ENCODE measurements at regions not wholly inside any gene's neighbourhood (a gene's known extent, or its start where the extent isn't known, plus 50 kb on each side); places are given as distances from the start of the nearest gene placed in this dataset.
"Not testable (repeated sequence)": the region's sequence is repeated elsewhere in the genome, so short reads cannot be mapped to it uniquely, and the experiment has no call there.

GRCh38 chr7:137135654-137136350 is 207.7 kb downstream of the PTN start:
- H3K9me3 Mint-ChIP-seq: peaks cover 16% of the 10 kb centered on the region
- ATAC-seq (no peak), DNase-seq (ENCODE audit: low spot score in 2 of 2) (no peak)
- H3K27ac Mint-ChIP-seq: no peak overlapping the region
- no peak overlapping the region for H3K4me3 Mint-ChIP-seq
- no peaks in the 10 kb centered on the region for H3K36me3 Mint-ChIP-seq
- H3K4me1 Mint-ChIP-seq: no peaks in the 10 kb centered on the region

GRCh38 chr7:137130751-137131158 is 212.8 kb downstream of the PTN start:
- Mint-ChIP-seq H3K27ac (no peak overlapping the region), H3K36me3 (no peaks in the 10 kb centered on the region), H3K9me3 (peaks cover 20% of the 10 kb centered on the region), H3K4me1 (no peaks in the 10 kb centered on the region), H3K4me3 (no peak overlapping the region)
- no peak for ATAC-seq
- DNase-seq (ENCODE audit: low spot score in 2 of 2): no peak

GRCh38 chr7:137129025-137129424 is 214.5 kb downstream of the PTN start:
- no peak overlapping the region for H3K4me3 Mint-ChIP-seq
- no peaks in the 10 kb centered on the region for H3K36me3 Mint-ChIP-seq
- ATAC-seq (no peak), DNase-seq (ENCODE audit: low spot score in 2 of 2) (no peak)
- peaks cover 19% of the 10 kb centered on the region for H3K9me3 Mint-ChIP-seq
- H3K27ac Mint-ChIP-seq: no peak overlapping the region
- H3K4me1 Mint-ChIP-seq: no peaks in the 10 kb centered on the region

- Mint-ChIP-seq H3K4me1 (no peaks in the 10 kb centered on the region), H3K9me3 (peaks cover 17% of the 10 kb centered on the region), H3K27ac (no peak overlapping the region), H3K36me3 (no peaks in the 10 kb centered on the region), H3K4me3 (no peak overlapping the region)
- ATAC-seq: no peak
- no peak for DNase-seq (ENCODE audit: low spot score in 2 of 2)
Measured at GRCh38 chr7:137127806-137128205, 215.7 kb downstream of the PTN start.

GRCh38 chr7:137127058-137127457 is 216.5 kb downstream of the PTN start:
- Mint-ChIP-seq H3K4me1 (no peaks in the 10 kb centered on the region), H3K36me3 (no peaks in the 10 kb centered on the region)
- ATAC-seq: no peak

GRCh38 chr7:137122145-137122544 is 221.4 kb downstream of the PTN start:
- H3K4me3 Mint-ChIP-seq: no peak overlapping the region
- H3K27ac Mint-ChIP-seq: no peak overlapping the region
- H3K9me3 Mint-ChIP-seq: peaks cover 8% of the 10 kb centered on the region
- ATAC-seq (no peak), DNase-seq (ENCODE audit: low spot score in 2 of 2) (no peak)
- no peaks in the 10 kb centered on the region for H3K36me3 Mint-ChIP-seq
- H3K4me1 Mint-ChIP-seq: no peaks in the 10 kb centered on the region

More at GRCh38 chr7:137127058-137127457, 216.5 kb downstream of the PTN start:
- H3K9me3 Mint-ChIP-seq: peaks cover 14% of the 10 kb centered on the region
- DNase-seq (ENCODE audit: low spot score in 2 of 2): no peak
- no peak overlapping the region for H3K27ac Mint-ChIP-seq
- H3K4me3 Mint-ChIP-seq: no peak overlapping the region

GRCh38 chr7:137120690-137121089 is 222.8 kb downstream of the PTN start:
- DNase-seq (ENCODE audit: low spot score in 2 of 2) (no peak), ATAC-seq (peak; percentile 24)
- peaks cover 8% of the 10 kb centered on the region for H3K9me3 Mint-ChIP-seq
- H3K36me3 Mint-ChIP-seq: no peaks in the 10 kb centered on the region
- no peak overlapping the region for H3K4me3 Mint-ChIP-seq
- no peaks in the 10 kb centered on the region for H3K4me1 Mint-ChIP-seq
- no peak overlapping the region for H3K27ac Mint-ChIP-seq

GRCh38 chr7:137110535-137110934 is 233.0 kb downstream of the PTN start:
- Mint-ChIP-seq H3K4me1 (no peaks in the 10 kb centered on the region), H3K36me3 (no peaks in the 10 kb centered on the region), H3K4me3 (no peak overlapping the region), H3K27ac (no peak overlapping the region), H3K9me3 (peaks cover 11% of the 10 kb centered on the region)
- ATAC-seq: no peak
- DNase-seq (ENCODE audit: low spot score in 2 of 2): no peak

- Mint-ChIP-seq H3K27ac (no peak overlapping the region), H3K36me3 (no peaks in the 10 kb centered on the region), H3K4me3 (no peak overlapping the region), H3K4me1 (no peaks in the 10 kb centered on the region), H3K9me3 (peaks cover 15% of the 10 kb centered on the region)
- ATAC-seq (no peak), DNase-seq (ENCODE audit: low spot score in 2 of 2) (no peak)
Measured at GRCh38 chr7:137110091-137110509, 233.4 kb downstream of the PTN start.

- ATAC-seq, H3K36me3 Mint-ChIP-seq: not testable (repeated sequence)
- peaks cover 26% of the 10 kb centered on the region for H3K9me3 Mint-ChIP-seq
Measured at GRCh38 chr7:137107802-137108201, 235.7 kb downstream of the PTN start.

GRCh38 chr7:137103526-137103925 is 235.1 kb downstream of the CHRM2 start:
- H3K4me1 Mint-ChIP-seq; H3K36me3 Mint-ChIP-seq; H3K27ac Mint-ChIP-seq; ATAC-seq; H3K4me3 Mint-ChIP-seq; DNase-seq (ENCODE audit: low spot score in 2 of 2): not testable (repeated sequence)
- peaks cover 27% of the 10 kb centered on the region for H3K9me3 Mint-ChIP-seq

More at GRCh38 chr7:137107802-137108201, 235.7 kb downstream of the PTN start:
- H3K4me1 Mint-ChIP-seq; DNase-seq (ENCODE audit: low spot score in 2 of 2); H3K27ac Mint-ChIP-seq; H3K4me3 Mint-ChIP-seq: not testable (repeated sequence)

- no peak overlapping the region for H3K27ac Mint-ChIP-seq
- H3K9me3 Mint-ChIP-seq: peaks cover 23% of the 10 kb centered on the region
- no peaks in the 10 kb centered on the region for H3K4me1 Mint-ChIP-seq
- no peak for ATAC-seq
- DNase-seq (ENCODE audit: low spot score in 2 of 2): no peak
- no peak overlapping the region for H3K4me3 Mint-ChIP-seq
- no peaks in the 10 kb centered on the region for H3K36me3 Mint-ChIP-seq
Measured at GRCh38 chr7:137097111-137097510, 228.7 kb downstream of the CHRM2 start.

GRCh38 chr7:137096607-137097006 is 228.2 kb downstream of the CHRM2 start:
- H3K9me3 Mint-ChIP-seq: peaks cover 21% of the 10 kb centered on the region
- DNase-seq (ENCODE audit: low spot score in 2 of 2) (no peak), ATAC-seq (no peak)
- H3K4me1 Mint-ChIP-seq: no peaks in the 10 kb centered on the region
- H3K27ac Mint-ChIP-seq: no peak overlapping the region
- no peaks in the 10 kb centered on the region for H3K36me3 Mint-ChIP-seq
- H3K4me3 Mint-ChIP-seq: no peak overlapping the region

- Mint-ChIP-seq H3K4me1 (no peaks in the 10 kb centered on the region), H3K9me3 (peaks cover 25% of the 10 kb centered on the region), H3K4me3 (no peak overlapping the region), H3K36me3 (no peaks in the 10 kb centered on the region), H3K27ac (no peak overlapping the region)
- no peak for ATAC-seq
- DNase-seq (ENCODE audit: low spot score in 2 of 2): no peak
Measured at GRCh38 chr7:137093198-137093597, 224.7 kb downstream of the CHRM2 start.

GRCh38 chr7:137091396-137091795 is 222.9 kb downstream of the CHRM2 start:
- peaks cover 21% of the 10 kb centered on the region for H3K9me3 Mint-ChIP-seq
- no peak for DNase-seq (ENCODE audit: low spot score in 2 of 2)
- no peak overlapping the region for H3K4me3 Mint-ChIP-seq
- H3K4me1 Mint-ChIP-seq: no peaks in the 10 kb centered on the region
- no peak overlapping the region for H3K27ac Mint-ChIP-seq
- ATAC-seq: no peak
- no peaks in the 10 kb centered on the region for H3K36me3 Mint-ChIP-seq

- Mint-ChIP-seq H3K4me3 (no peak overlapping the region), H3K9me3 (peaks cover 7% of the 10 kb centered on the region)
- no peak for ATAC-seq
Measured at GRCh38 chr7:137086896-137087295, 218.4 kb downstream of the CHRM2 start.

More at GRCh38 chr7:137086896-137087295, 218.4 kb downstream of the CHRM2 start:
- no peaks in the 10 kb centered on the region for H3K36me3 Mint-ChIP-seq
- no peaks in the 10 kb centered on the region for H3K4me1 Mint-ChIP-seq
- no peak overlapping the region for H3K27ac Mint-ChIP-seq
- no peak for DNase-seq (ENCODE audit: low spot score in 2 of 2)
